ENCODE measurements at regions not wholly inside any gene's neighbourhood (a gene's known extent, or its start where the extent isn't known, plus 50 kb on each side); places are given as distances from the start of the nearest gene placed in this dataset.
"Not testable (repeated sequence)": the region's sequence is repeated elsewhere in the genome, so short reads cannot be mapped to it uniquely, and the experiment has no call there.

GRCh38 chr3:105093371-105094252 is 273.1 kb upstream of the ALCAM start:
- no peak for DNase-seq

- DNase-seq: no peak
Measured at GRCh38 chr3:105094588-105094987, 272.1 kb upstream of the ALCAM start.

DNA sequence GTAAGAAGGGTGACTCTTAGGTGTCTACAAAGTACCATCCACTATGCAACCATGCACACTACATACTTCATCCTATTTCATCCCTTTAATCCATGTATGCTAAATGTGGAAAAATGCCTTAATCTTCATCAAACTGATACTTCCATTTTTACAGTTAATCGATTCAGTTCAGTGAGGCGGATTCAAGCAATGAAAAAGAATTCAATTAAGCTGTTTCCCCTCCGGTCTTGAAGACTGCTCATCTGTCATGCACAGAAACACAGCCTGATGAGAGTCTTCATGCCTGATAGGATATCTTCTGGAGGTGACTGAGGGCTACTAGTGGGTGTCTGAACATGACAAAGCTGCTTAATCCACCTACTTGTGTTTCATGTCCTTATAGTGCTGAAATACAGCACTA is 270.6 kb upstream of the ALCAM start:
- DNase-seq: no peak

- DNase-seq: no peak
Measured at GRCh38 chr3:105101603-105102002, 265.1 kb upstream of the ALCAM start.

DNA sequence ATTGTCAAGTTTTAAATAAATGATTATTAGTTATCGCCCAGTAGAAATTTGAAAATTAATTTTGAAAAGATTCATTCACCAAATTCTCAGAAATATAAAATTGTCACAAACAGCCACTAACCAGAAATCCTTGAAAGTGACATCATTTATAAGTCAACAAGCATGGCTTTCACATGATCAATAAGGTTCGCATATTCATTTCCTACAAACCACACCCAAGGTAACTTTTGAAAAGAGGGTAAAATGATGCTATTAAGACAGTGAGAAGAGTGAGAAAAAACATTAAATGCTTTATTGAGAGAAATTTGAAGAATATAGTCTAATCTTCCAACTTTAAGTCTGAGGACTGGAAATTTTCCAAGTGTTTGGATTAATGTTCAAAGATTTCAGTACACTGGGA is 263.6 kb upstream of the ALCAM start:
- no peak for DNase-seq

DNA sequence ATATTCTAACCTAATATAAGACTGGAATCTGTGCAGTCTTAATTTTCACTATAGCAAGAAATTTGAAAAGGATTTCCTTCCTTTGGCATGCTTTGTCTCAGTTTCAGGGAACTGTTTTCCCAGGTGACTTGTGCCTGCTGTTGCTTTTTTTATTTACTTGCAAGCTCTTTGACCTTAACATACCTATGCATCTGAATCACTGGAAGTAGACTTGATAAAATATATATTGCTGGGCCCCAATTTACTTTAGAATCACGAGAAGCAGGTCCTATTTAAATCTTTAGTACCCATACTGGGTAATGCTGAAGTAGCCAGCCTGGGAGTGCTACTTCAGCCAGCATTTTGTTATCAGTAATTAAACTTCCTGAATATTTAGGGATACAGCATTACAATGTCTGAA is 257.9 kb upstream of the ALCAM start:
- DNase-seq: no peak

GRCh38 chr3:105118905-105119304 is 247.8 kb upstream of the ALCAM start:
- no peak for DNase-seq

GRCh38 chr3:105119801-105120340 is 246.8 kb upstream of the ALCAM start:
- DNase-seq: no peak

DNA sequence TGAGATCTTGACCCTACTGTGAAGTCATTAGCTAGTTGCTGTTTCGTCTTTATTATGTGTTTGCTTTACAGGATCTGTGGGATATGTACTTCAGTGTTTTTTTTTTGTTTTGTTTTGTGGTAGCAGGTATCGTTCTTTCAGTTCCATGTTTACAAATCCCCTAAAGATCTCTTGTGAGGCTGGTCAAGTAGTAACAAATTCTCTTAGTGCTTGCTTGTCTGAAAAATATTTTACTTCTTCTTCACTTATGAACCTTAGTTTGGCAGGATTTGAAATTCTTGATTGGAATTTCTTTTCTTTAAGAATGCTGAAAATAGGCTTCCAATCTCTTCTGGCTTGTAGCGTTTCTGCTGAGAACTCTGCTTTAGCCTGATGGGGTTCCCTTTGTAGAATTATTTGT is 235.8 kb upstream of the ALCAM start:
- no peak for DNase-seq

- DNase-seq: no peak
Measured at GRCh38 chr3:105137911-105138310, 228.8 kb upstream of the ALCAM start.

DNA sequence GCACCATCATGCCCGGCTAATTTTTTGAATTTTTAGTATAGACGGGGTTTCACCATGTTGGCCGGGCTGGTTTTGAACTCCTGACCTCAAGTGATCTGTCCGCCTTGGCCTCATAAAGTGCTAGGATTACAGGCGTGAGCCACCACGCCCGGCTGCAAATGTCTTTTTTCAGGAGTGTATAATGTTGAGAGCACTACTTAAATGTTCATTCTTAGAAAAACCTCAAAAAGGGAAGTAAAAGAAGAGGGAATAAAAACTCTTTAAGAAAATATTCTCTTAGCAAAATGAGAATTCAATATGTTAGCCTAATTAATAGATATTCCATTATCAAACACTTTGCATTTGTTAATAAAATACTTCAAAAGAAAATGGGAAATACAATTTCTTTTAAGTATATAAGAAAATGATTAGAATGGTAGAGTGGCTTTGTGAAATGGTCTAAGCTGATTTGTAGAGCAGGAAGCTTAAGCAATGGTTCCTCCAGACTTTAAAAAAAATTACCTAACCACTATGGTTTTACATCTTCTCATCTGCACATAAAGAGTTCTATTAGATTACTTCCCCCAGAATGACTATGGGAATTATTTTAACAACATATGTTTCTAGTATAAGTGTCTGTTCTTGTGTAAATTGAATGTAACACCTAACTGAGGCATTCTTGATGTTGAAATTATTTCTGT is 226.7 kb upstream of the ALCAM start:
- no peak for DNase-seq

GRCh38 chr3:105140899-105141367 is 225.8 kb upstream of the ALCAM start:
- no peak for DNase-seq

- DNase-seq: no peak
Measured at GRCh38 chr3:105144837-105145236, 221.9 kb upstream of the ALCAM start.

DNA sequence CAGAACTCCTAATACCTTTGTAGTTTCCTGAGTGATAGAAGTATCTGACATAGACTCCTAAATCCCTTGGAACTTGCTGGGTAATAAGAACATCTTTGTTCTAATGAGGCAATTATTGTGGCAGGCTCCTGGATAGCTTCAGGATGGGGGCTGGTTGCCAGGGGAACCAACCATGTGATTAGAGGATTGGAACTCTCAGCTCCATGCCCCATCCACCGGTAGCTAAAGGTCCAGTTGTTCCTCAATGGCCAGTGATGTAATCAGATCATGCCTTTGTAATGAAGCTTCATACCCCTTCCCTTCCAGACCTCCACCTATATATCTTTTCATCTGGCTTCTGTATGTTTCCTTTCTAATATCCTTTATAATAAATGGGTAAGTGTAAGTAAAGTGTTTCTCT is 221.2 kb upstream of the ALCAM start:
- DNase-seq: no peak

DNA sequence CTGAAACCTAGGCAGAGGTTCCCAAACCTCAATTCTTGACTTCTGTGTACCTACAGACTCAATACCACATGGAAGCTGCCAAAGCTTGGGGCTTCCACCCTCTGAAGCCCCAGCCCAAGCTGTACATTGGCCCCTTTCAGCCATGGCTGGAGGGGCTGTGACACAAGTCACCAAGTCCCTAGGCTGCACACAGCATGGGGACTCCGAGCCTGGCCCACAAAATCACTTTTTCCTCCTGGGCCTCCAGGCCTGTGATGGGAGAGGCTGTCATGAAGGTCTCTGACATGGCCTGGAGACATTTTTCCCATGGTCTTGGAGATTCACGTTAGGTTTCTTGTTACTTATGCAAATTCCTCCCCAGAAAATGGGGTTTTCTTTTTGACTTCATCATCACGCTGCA is 217.5 kb upstream of the ALCAM start:
- DNase-seq: not testable (repeated sequence)

DNA sequence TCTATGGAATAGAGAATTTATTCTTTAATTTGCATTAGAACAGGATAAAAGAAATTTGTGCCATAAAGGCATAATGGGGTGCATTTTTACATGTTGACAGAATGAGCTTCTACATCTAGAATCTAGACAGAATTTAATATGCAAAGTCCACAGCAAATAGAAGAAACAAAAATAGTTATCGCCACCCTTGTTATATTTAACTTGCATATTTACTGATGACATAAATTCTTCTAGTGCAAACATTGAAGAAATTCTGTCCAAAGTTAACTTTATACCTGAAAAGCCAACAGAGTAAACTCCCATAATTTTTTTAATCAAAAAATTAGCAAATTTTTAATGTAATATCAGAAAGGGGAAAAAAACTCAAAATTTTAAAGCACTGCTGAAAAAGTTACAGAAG is 213.7 kb upstream of the ALCAM start:
- no peak for DNase-seq

- DNase-seq: no peak
Measured at GRCh38 chr3:105154692-105155091, 212.0 kb upstream of the ALCAM start.

- no peak for DNase-seq
Measured at GRCh38 chr3:105157067-105157765, 209.5 kb upstream of the ALCAM start.

- no peak for DNase-seq
Measured at GRCh38 chr3:105157766-105158085, 209.0 kb upstream of the ALCAM start.

DNA sequence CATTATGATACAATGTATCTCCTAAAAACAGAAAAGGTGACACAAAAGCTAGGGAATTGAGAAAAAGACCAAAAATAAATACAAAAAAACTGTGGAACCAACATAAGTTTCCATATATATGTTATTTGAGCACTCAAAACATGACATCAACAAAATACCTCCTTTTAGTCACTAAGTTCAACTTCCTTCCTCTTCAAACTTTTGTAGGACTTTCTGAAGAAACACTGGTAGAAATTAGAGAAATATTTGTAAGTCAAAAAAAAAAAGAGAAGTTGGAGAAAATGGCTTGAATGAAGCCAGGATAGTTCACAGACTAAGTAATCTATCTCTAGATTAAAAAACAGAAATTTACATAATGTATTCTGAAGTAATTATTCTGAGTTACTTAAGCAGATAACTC is 208.4 kb upstream of the ALCAM start:
- no peak for DNase-seq

DNA sequence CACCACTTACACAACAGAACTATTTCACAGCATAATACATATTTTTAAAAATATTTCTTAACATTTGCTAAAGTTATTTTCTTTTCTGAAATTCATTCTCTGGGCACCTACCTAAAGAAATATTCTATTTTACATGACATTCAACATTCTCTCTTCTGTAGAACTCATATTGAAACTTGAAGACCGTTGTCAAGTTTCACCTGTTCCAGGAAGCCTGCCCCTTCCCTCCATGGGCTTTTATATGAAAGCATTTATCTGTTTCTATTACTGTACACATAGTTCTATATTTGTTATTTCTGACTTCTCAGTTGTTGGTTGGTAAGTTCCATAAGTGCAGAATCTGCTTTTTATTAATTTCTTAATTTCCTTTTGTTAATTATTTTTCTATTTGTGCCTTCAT is 204.3 kb upstream of the ALCAM start:
- no peak for DNase-seq

DNA sequence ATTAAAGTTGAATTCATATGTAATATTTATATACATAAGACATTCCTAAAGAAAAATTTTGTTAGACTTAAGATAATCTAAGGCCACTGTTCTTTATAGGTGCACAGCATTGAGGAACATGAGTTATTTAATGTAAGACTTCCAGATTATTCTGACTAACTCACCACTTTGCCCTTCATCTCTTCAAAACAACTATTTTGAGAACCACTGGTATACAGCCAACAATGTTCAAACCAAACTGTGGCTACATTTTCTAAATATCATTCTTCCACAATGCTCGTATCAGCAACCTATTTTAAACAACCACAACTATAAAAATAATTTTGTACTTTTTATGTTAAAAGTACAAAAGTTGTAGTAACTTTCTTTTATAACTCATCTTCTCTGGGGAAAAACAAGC is 199.8 kb upstream of the ALCAM start:
- no peak for DNase-seq

DNA sequence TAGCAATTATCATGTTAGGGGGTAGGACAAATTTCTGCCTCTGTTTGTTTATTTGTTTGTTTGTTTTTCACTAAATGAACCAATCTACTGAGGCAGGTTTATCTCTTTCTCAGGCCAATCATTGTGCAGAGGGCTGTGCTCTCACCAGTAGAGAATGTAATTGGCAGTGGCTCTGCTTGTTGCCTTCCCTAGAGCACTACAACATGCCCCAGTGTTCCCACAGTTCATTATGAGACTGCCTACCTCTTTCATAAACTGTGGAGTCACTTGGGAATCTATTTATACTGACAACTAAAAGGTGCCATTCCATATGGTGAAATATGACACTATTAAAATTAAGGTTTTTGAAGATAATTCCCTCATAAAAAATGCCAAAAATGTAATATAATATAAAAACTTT is 196.3 kb upstream of the ALCAM start:
- no peak for DNase-seq

All from activated gamma-delta T cell (primary cell).